ENCODE measurements at regions not wholly inside any gene's neighbourhood (a gene's known extent, or its start where the extent isn't known, plus 50 kb on each side); places are given as distances from the start of the nearest gene placed in this dataset.

DNA sequence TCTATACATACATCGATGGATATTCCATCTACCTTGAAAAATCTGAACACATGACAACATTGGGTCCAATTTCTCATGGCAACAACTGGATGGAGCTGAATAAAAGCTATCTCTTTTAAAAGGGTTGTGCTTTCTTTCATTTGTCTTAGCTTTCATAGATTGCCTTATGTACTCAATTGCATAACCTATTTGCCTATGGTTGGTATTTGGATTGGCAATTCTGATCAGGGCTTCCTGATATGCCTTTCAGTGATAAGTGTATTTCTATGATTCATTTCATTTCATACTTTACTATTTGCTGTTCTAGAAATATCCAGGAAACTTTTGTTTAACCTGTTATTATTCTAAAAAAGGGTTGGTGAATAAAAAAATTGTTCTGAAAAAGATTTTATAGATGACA lies 509.9 kb downstream of the GRXCR1 start:
- ChIA-PET CTCF (no interaction called here), POLR2A (no interaction called here)
- TF ChIP-seq, protein P1, sequence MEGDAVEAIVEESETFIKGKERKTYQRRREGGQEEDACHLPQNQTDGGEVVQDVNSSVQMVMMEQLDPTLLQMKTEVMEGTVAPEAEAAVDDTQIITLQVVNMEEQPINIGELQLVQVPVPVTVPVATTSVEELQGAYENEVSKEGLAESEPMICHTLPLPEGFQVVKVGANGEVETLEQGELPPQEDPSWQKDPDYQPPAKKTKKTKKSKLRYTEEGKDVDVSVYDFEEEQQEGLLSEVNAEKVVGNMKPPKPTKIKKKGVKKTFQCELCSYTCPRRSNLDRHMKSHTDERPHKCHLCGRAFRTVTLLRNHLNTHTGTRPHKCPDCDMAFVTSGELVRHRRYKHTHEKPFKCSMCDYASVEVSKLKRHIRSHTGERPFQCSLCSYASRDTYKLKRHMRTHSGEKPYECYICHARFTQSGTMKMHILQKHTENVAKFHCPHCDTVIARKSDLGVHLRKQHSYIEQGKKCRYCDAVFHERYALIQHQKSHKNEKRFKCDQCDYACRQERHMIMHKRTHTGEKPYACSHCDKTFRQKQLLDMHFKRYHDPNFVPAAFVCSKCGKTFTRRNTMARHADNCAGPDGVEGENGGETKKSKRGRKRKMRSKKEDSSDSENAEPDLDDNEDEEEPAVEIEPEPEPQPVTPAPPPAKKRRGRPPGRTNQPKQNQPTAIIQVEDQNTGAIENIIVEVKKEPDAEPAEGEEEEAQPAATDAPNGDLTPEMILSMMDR (IDR thresholded peaks at IDR 0.05; ENCODE audit: insufficient read depth, low read length, missing control alignments), result no peak
- no peak overlapping the region for H3K4me3 ChIP-seq (ENCODE audit: low read depth, low read length)
- no peak for DNase-seq (ENCODE audit: low read depth, low spot score)

DNA sequence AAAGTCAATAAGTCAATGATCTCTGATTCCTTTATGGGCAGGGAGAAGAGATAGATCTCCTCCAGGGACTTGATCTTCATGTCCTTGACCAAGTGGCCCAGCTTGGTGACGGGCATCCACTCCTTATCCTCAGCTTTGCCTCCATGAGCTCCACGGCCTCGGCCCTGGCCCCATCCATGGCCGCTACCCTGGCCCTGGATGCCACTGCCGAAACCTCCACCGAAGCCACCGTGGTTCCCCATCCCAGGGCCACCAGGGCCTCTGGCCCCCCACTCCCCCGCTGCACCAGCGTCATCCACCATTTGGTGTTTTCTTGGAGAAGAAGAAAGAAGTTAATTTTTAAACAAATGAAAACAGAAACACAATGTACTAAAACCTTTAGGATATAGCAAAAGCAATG lies 518.1 kb downstream of the GRXCR1 start:
- ChIA-PET POLR2A (no interaction called here), CTCF (no interaction called here)
- DNase-seq (ENCODE audit: low read depth, low spot score), result no peak
- TF ChIP-seq, protein P1 (IDR thresholded peaks at IDR 0.05; ENCODE audit: insufficient read depth, low read length, missing control alignments), result no peak
- H3K4me3 ChIP-seq (ENCODE audit: low read depth, low read length), result no peak overlapping the region

DNA sequence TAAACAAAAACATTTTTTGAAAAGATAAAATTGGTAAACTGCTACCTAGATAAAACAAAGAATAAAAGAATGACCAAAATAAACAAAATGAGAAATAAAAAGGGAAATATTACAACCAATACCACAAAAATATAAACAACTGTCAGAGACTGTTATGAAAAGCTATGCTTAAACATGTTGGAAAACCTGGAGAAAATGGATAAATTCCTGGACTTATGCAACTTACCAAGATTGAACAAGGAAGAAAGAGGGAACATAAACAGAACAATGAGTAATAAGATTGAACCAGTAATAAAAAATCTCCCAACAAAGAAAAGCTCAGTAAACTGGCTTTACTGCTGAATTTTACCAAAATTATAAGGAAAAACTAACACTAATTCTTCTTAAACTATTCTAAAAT lies 518.7 kb downstream of the GRXCR1 start:
- no peak for DNase-seq (ENCODE audit: low read depth, low spot score)
- ChIA-PET POLR2A (no interaction called here), CTCF (no interaction called here)
- TF ChIP-seq, protein P1 (IDR thresholded peaks at IDR 0.05; ENCODE audit: insufficient read depth, low read length, missing control alignments), result no peak
- H3K4me3 ChIP-seq (ENCODE audit: low read depth, low read length), result no peak overlapping the region

DNA sequence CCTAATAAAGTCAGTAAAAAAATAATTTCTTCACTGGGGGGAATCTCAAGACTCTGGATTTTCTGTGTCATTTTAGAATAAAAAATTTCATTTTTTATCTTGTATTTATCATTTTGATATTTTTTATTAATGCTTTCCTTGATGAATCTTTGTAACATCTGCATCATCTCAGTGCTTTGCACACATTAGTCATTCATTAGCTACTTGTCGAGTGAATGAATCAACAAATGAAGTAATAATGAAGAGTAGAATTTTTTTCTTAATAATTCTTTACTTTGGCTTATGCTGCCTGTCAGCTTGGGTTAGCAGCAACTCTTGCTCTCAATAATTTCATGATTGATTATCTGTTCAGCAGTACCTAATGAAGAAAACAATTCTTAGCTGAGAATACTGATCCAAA lies 530.8 kb downstream of the GRXCR1 start:
- TF ChIP-seq, protein P1 (IDR thresholded peaks at IDR 0.05; ENCODE audit: insufficient read depth, low read length, missing control alignments), result no peak
- no peak overlapping the region for H3K4me3 ChIP-seq (ENCODE audit: low read depth, low read length)
- ChIA-PET POLR2A (no interaction called here), CTCF (no interaction called here)
- DNase-seq (ENCODE audit: low read depth, low spot score), result no peak

DNA sequence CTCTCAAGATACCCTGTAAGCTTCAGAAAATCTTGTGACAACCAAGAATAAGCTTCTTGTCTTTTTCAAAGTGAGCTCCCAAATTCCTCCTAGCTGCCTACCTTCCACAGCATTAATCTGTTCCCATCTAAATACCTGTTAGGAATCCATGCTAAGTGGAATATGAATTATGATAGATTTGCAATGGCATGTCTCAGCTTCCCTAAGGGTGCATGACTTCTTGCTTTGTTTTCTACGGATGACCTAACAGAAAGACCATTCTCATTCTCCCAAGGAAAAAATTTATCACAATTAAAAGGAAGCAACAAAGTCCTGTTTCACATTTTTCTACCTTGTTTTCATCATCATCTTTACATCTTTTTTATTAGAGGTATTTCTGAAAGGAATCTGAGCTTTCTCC lies 532.7 kb downstream of the GRXCR1 start:
- CTCF ChIA-PET, result no interaction called here
- TF ChIP-seq, protein P1 (IDR thresholded peaks at IDR 0.05; ENCODE audit: insufficient read depth, low read length, missing control alignments), result no peak
- POLR2A ChIA-PET, result no interaction called here
- no peak overlapping the region for H3K4me3 ChIP-seq (ENCODE audit: low read depth, low read length)
- no peak for DNase-seq (ENCODE audit: low read depth, low spot score)

DNA sequence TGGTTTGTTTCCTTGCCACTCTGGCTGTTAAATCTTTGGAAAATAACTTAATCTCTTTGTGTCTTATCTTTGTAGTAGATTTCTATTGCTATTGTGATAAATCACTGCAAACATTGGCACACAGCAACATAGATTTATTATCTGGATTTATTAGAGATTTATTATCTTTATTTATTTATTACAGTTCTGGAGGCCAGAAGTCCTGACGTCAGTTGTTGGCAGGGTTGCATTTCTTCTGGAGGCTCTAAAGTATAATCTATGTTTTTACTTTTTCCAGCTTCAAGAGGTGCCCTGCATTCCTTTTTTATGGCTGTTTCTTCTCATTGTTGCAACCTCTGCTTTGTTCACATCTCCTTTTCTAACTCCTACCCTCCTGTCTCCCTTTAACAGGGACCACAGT lies 542.8 kb downstream of the GRXCR1 start:
- TF ChIP-seq, protein P1 (IDR thresholded peaks at IDR 0.05; ENCODE audit: insufficient read depth, low read length, missing control alignments), result no peak
- DNase-seq (ENCODE audit: low read depth, low spot score), result no peak
- ChIA-PET CTCF (no interaction called here), POLR2A (no interaction called here)
- H3K4me3 ChIP-seq (ENCODE audit: low read depth, low read length), result no peak overlapping the region

All from AG04449 (cell line).